GM12878 (cell line): ENCODE measurements at regions not wholly inside any gene's neighbourhood (a gene's known extent, or its start where the extent isn't known, plus 50 kb on each side); places are given as distances from the start of the nearest gene placed in this dataset.

Source experiments
- ATAC-seq: fragments of 200-7000 bp; cut with Tn5 transposase; 3 replicates; pipeline ENCODE4 v1.9.1; 2020; ENCODE audit warnings: mild to moderate bottlenecking, moderate library complexity
- BruUV-seq: library from RNA; stranded (reverse); fragments of 400-500 nt; replicated peaks from 2 replicates; lab custom pipeline; 2021; lab: Mats Ljungman, UMichigan
- CTCF ChIA-PET: fragments of 300-600 bp; sonication (Branson Sonifier 250); formaldehyde crosslinking; extraction: SDS; loops from one replicate; lab custom pipeline; 2021; ENCODE audit warnings: inconsistent platforms; lab: Yijun Ruan, JAX
- POLR2A ChIA-PET: fragments of 350-600 bp; formaldehyde crosslinking; extraction: SDS; loops from one replicate; lab custom pipeline; 2021; ENCODE audit warnings: inconsistent platforms; lab: Charles Lee
- RAD21 ChIA-PET: fragments of 300-600 bp; sonication (Branson Sonifier 250); formaldehyde crosslinking; loops from one replicate; lab custom pipeline; 2023; ENCODE audit warnings: antibody characterized with exemption; ENCODE audit not compliant: unreplicated experiment; lab: Charles Lee
- SMC1A ChIA-PET: fragments of 300-600 bp; sonication (Branson Sonifier 250); formaldehyde crosslinking; loops from one replicate; lab custom pipeline; 2023; ENCODE audit not compliant: unreplicated experiment, uncharacterized antibody; lab: Charles Lee
- DNase-seq: peaks from one replicate; pipeline ENCODE4 v3.0.0-alpha.2; 2011; ENCODE audit warnings: low read depth, low spot score
- FAIRE-seq: peaks from 3 replicates; lab custom pipeline; 2011; peaks lifted over from hg19 to GRCh38; lab: Jason Lieb, UNC
- H2AFZ ChIP-seq: 2 replicates; pipeline ENCODE4 v1.6.0; 2011; ENCODE audit warnings: low read depth, low read length, control low read depth; ENCODE audit not compliant: control insufficient read depth
- H3K27ac ChIP-seq: 2 replicates; pipeline ENCODE4 v1.5.1; 2011; ENCODE audit warnings: control low read depth; ENCODE audit not compliant: control insufficient read depth, insufficient read depth
- H3K27me3 ChIP-seq, 2 experiments: replicated peaks in 1 of 2; 2 replicates each; pipeline versions ENCODE4 v1.6.0 to v1.6.1; 2011; ENCODE audit warnings: low read length in 1 of 2; ENCODE audit not compliant: control insufficient read depth in 2 of 2, insufficient read depth in 2 of 2
- H3K36me3 ChIP-seq, 2 experiments: 2 replicates each; pipeline ENCODE4 v1.5.1; 2011; ENCODE audit warnings: low read length in 1 of 2; ENCODE audit not compliant: control insufficient read depth in 2 of 2, insufficient read depth in 2 of 2
- H3K4me1 ChIP-seq: 2 replicates; pipeline ENCODE4 v1.6.1; 2011; ENCODE audit warnings: mild to moderate bottlenecking, low read length, moderate library complexity, mixed read lengths; ENCODE audit not compliant: control insufficient read depth, insufficient read depth
- H3K4me2 ChIP-seq: 2 replicates; pipeline ENCODE4 v1.6.0; 2011; ENCODE audit warnings: control low read depth; ENCODE audit not compliant: control insufficient read depth, insufficient read depth
- H3K4me3 ChIP-seq: fragments of 200-600 bp; sonication (generic); 2 replicates; pipeline ENCODE4 v1.5.1; 2016
- H3K79me2 ChIP-seq: 2 replicates; pipeline ENCODE4 v1.6.0; 2011; ENCODE audit warnings: low read length; ENCODE audit not compliant: control insufficient read depth, insufficient read depth
- H3K9ac ChIP-seq: 2 replicates; pipeline ENCODE4 v1.8.0; 2011; ENCODE audit warnings: low read length, control low read depth, mixed read lengths; ENCODE audit not compliant: control insufficient read depth, insufficient read depth
- H3K9me3 ChIP-seq: replicated peaks from 3 replicates; pipeline ENCODE4 v1.5.1; 2011; ENCODE audit warnings: mild to moderate bottlenecking, low read length; ENCODE audit not compliant: control insufficient read depth, insufficient read depth
- H4K20me1 ChIP-seq: 2 replicates; pipeline ENCODE4 v1.6.0; 2011; ENCODE audit not compliant: control insufficient read depth, insufficient read depth
- DPF2 ChIP-seq: fragments of 450-650 bp; IDR thresholded peaks from 2 replicates; pipeline ENCODE4 v1.6.1; 2017; ENCODE audit warnings: mild to moderate bottlenecking
- FOS ChIP-seq: IDR thresholded peaks from 3 replicates; pipeline ENCODE4 v1.6.1; 2011; ENCODE audit warnings: borderline replicate concordance; ENCODE audit not compliant: insufficient read length; ENCODE audit errors: extremely low read depth
- NRF1 ChIP-seq: conservative IDR thresholded peaks from 2 replicates; pipeline ENCODE4 v1.6.1; 2011; ENCODE audit warnings: mild to moderate bottlenecking, low read depth, low read length, improper control_type of control experiment
- SPI1 ChIP-seq: IDR thresholded peaks from 2 replicates; pipeline ENCODE4 v1.6.1; 2011; ENCODE audit warnings: low read depth, mild to moderate bottlenecking, low read length, moderate library complexity, borderline replicate concordance; ENCODE audit not compliant: insufficient read depth
- USF2 ChIP-seq: IDR thresholded peaks from 2 replicates; pipeline ENCODE4 v1.6.1; 2011; ENCODE audit warnings: low read depth, low read length, improper control_type of control experiment, borderline replicate concordance
- YY1 ChIP-seq: IDR thresholded peaks from 2 replicates; pipeline ENCODE4 v1.6.1; 2011; ENCODE audit warnings: low read depth, mild to moderate bottlenecking, low read length
- ZBTB11 ChIP-seq: fragments of 450-650 bp; formaldehyde crosslinking; IDR thresholded peaks from 2 replicates; pipeline ENCODE4 v1.5.0; 2022; ENCODE audit warnings: mild to moderate bottlenecking, missing genetic modification characterization
- ZBTB4 ChIP-seq: fragments of 450-650 bp; formaldehyde crosslinking; IDR thresholded peaks from 2 replicates; pipeline ENCODE4 v1.4.0; 2022; ENCODE audit warnings: mild to moderate bottlenecking, moderate library complexity
- ZBTB40 ChIP-seq: fragments of 450-650 bp; IDR thresholded peaks from 2 replicates; pipeline ENCODE4 v1.6.1; 2016; ENCODE audit warnings: mild to moderate bottlenecking, moderate library complexity, borderline replicate concordance
- WGBS: methylation state at CpG from one replicate; pipeline ENCODE4 v1.1.6; 2016; ENCODE audit warnings: low lambda C conversion rate; ENCODE audit not compliant: insufficient replicate concordance, insufficient coverage; ENCODE audit errors: missing lambda C conversion rate; 5-methylcytosine and 5-hydroxymethylcytosine counted together
- in situ Hi-C: fragments of 300-500 bp; cut with MboI; formaldehyde crosslinking; loops from 9 replicates; pipeline ENCODE4 v1.14.3; 2018; ENCODE audit warnings: mixed read lengths
- intact Hi-C: fragments of 100-400 bp; cut with micrococcal nuclease; formaldehyde crosslinking; loops from one replicate; pipeline ENCODE4 v1.14.2; 2022; ENCODE audit not compliant: unreplicated experiment
- TF ChIP-seq, protein P1 (sequence below): IDR thresholded peaks from 2 replicates; pipeline ENCODE4 v1.6.1; 2012; ENCODE audit warnings: low read depth, low read length, improper control_type of control experiment

DNA sequence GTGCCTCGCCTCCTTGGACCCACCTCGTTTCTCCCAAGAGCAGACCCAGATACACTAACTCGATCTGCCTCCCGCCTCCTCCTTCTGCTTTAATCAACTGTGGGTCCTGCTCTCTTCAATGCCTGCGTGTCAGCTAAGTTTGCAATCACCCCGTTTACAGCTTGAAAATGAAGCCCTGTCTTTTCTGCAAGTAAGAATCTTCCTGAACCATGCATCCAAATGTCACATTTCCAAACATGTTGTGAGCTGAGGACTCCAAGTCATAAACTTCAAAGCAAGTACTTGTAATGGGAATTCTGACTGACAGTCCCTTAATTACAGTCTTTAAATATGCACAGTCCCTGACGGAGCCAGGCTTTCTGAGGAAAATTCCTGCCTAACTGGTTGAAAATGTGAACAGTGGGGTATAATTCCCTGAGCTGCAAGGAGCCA is 154.9 kb upstream of the UQCRFS1 start:
- DNase-seq (no peak), ATAC-seq (no peak), FAIRE-seq (no peak)
- ChIA-PET RAD21 (no interaction called here), CTCF (no interaction called here), SMC1A (interaction anchor here (0.7 kb wide), 1 partner anchor 27 kb away, joined by 3 read pairs; no protein-coding TSS in a partner anchor), POLR2A (no interaction called here)
- H3K36me3 ChIP-seq: no peaks in the 10 kb centered on the region
- H3K4me3 ChIP-seq: no peak overlapping the region
- H3K4me2 ChIP-seq: no peak overlapping the region
- no peak overlapping the region for H2AFZ ChIP-seq
- no peak overlapping the region for H3K27ac ChIP-seq
- intact Hi-C loops: no loop called here
- H3K9ac ChIP-seq: no peak overlapping the region
- in situ Hi-C loops: no loop called here
- H3K79me2 ChIP-seq: no peaks in the 10 kb centered on the region
- H3K27me3 ChIP-seq: no peaks in the 10 kb centered on the region
- H3K9me3 ChIP-seq: no peaks in the 10 kb centered on the region; the same call in 2 of the 3 replicates
- no TSS peak for BruUV-seq
- WGBS: 2% methylated on average over 7 of the region's 7 CpGs
- no peaks in the 10 kb centered on the region for H3K4me1 ChIP-seq
- no peaks in the 10 kb centered on the region for H4K20me1 ChIP-seq
- TF ChIP-seq USF2 (no peak), ZBTB4 (CRISPR knock-in tag) (no peak), YY1 (no peak), SPI1 (no peak), DPF2 (no peak), ZBTB40 (no peak), FOS (no peak), ZBTB11 (CRISPR knock-in tag) (no peak), NRF1 (no peak)
- TF ChIP-seq, protein P1, sequence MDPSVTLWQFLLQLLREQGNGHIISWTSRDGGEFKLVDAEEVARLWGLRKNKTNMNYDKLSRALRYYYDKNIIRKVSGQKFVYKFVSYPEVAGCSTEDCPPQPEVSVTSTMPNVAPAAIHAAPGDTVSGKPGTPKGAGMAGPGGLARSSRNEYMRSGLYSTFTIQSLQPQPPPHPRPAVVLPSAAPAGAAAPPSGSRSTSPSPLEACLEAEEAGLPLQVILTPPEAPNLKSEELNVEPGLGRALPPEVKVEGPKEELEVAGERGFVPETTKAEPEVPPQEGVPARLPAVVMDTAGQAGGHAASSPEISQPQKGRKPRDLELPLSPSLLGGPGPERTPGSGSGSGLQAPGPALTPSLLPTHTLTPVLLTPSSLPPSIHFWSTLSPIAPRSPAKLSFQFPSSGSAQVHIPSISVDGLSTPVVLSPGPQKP: no peak
